C4-2B (cell line): ENCODE measurements at regions not wholly inside any gene's neighbourhood (a gene's known extent, or its start where the extent isn't known, plus 50 kb on each side); places are given as distances from the start of the nearest gene placed in this dataset.

Source experiments
- H3K27ac ChIP-seq: fragments of 450-650 bp; 2 replicates; pipeline ENCODE4 v1.5.1; 2017
- ZFX ChIP-seq: fragments of 450-650 bp; IDR thresholded peaks from 2 replicates; pipeline ENCODE4 v1.6.1; 2017
- TF ChIP-seq, protein P1 (sequence below): fragments of 450-650 bp; conservative IDR thresholded peaks from 2 replicates; pipeline ENCODE4 v1.5.1; 2017; ENCODE audit warnings: mild to moderate bottlenecking

DNA sequence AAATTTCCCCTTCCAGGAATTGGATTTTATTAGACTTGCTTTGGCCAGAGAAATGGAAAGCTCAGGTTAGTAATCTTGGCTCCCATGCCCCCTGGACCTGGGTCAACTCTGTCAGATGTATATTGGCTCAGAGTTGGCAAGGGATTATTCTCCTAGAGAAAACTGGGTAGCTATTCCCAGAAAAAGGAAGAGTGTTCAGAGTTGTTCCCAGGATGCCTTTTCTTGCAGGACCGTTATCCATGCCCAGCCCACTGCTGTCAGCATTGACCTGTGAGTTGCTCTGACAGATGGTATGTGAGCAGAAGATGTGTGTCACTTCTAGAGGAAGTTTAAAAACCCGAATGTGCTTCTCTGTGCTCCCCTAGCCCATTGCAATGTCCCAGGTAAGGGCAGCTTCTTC is 509.9 kb upstream of the ZFP42 start:
- TF ChIP-seq, protein P1, sequence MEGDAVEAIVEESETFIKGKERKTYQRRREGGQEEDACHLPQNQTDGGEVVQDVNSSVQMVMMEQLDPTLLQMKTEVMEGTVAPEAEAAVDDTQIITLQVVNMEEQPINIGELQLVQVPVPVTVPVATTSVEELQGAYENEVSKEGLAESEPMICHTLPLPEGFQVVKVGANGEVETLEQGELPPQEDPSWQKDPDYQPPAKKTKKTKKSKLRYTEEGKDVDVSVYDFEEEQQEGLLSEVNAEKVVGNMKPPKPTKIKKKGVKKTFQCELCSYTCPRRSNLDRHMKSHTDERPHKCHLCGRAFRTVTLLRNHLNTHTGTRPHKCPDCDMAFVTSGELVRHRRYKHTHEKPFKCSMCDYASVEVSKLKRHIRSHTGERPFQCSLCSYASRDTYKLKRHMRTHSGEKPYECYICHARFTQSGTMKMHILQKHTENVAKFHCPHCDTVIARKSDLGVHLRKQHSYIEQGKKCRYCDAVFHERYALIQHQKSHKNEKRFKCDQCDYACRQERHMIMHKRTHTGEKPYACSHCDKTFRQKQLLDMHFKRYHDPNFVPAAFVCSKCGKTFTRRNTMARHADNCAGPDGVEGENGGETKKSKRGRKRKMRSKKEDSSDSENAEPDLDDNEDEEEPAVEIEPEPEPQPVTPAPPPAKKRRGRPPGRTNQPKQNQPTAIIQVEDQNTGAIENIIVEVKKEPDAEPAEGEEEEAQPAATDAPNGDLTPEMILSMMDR: no peak
- TF ChIP-seq ZFX: no peak
- H3K27ac ChIP-seq: no peak overlapping the region

DNA sequence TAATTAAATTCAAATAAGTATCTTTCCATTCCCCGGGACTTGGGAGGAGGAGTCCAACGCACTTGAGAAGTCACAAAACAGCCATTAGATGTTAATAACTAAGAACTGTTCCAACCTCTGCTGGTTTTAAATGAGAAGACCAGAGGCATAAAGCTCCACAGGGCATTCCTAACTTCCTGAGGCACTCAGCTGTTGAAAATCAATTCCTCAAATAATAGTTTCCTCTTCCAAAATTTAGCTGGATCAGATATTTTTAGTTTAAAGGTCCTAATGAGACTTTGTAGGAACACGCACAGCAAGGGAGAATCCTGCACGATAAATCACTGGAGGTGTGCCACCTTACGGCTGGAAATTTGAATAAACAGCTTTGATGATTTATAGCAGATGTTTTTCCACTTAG is 504.3 kb upstream of the ZFP42 start:
- no peak overlapping the region for H3K27ac ChIP-seq
- TF ChIP-seq ZFX: no peak
- TF ChIP-seq, protein P1: no peak

DNA sequence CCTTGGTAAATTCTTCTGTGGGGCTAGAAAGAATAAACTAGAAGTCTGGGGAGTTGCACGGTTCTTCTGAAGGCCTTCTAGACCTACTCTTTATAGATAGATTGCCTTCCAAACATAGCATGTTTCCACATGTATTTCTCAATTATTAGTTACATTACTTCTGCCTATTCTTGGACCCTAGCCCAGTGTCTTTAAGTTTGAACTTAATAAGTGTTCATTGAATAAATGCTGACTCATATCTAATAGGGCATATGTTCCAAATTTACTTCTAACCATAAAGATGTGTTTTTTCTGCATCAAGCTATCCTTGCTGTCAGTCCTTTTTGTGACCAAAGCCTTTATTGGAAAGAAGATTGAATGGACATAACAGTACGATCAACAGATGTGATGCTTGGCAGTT is 503.6 kb upstream of the ZFP42 start:
- no peak overlapping the region for H3K27ac ChIP-seq
- TF ChIP-seq ZFX: no peak
- TF ChIP-seq, protein P1: no peak

DNA sequence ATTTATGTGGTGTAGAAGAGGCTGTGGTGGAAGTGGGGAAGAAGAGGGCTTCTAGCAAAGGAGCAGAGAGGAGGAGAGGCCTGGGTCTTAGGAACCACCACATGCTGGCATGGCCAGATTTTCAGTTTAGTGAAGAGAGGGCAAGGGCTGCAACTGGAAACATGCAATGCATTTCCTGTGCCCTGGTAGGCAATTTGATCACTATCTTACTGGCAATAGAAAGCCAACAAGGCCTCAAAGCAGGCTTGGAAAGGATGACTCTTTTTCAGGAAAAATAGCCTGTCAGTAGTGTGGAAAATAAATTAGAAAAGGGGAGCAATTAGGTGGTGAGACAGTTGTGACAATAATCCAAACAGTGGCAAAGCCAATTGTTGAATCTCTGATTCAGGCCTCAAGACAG is 501.9 kb upstream of the ZFP42 start:
- TF ChIP-seq ZFX: no peak
- TF ChIP-seq, protein P1: no peak
- no peak overlapping the region for H3K27ac ChIP-seq

DNA sequence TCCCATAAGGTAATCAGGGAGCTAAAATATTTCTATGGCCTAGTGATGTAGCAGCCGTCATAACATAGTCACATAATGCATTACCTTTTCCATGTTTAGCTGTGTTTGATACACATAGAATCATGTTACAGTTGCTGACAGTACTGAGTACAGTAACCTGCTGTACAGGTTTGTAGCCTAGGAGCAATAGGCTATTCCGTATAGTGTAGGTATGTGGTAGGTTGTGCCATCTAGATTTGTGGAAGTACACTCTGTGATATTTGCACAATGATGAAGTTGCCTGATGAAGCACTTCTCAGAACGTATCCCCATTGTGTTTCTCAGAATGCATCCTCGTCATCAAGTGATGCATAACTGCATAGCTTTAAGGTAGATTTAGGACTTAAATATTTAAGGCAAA is 495.6 kb upstream of the ZFP42 start:
- H3K27ac ChIP-seq: no peak overlapping the region
- TF ChIP-seq ZFX: no peak
- TF ChIP-seq, protein P1: no peak

DNA sequence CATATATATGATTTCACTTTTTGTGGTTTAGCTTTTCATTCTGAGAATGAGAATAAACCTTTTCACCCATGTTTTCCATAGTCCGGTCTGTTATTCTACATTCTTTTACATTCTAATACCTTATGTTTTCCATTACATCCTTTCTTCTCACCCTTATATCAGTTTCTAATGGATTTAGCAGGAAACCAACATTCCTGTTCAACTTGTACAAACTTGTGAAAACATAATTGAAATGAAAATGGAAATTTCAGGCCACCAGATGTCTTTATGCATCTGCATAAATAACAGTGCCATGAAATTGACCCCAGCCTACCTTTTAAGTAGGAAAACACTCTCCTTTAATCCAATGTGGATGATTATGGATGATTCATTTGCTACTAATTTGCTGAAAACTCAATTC is 494.8 kb upstream of the ZFP42 start:
- no peak overlapping the region for H3K27ac ChIP-seq
- TF ChIP-seq, protein P1: no peak
- no peak for TF ChIP-seq ZFX

DNA sequence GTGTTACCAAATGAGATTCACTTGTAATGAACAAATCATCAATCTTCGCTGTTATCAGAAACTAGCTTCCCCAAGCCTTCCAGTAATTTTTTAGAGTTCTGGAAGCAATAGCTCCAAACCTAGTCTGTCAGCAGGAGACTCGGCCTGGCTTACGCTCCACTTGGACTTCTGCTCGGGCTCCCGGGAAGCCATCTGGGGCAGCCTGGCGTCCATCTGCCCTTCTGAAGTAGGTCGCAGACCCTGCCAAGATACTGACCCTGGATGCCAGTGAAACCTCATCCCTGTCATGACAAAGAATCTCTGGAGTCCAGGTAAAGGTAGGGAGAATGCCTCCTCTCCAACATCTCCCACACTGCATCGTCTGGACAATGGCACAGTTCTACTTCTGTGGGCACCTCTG is 493.8 kb upstream of the ZFP42 start:
- H3K27ac ChIP-seq: no peak overlapping the region
- TF ChIP-seq, protein P1: no peak
- TF ChIP-seq ZFX: no peak
